GM21786 (cell line): ENCODE measurements at regions not wholly inside any gene's neighbourhood (a gene's known extent, or its start where the extent isn't known, plus 50 kb on each side); places are given as distances from the start of the nearest gene placed in this dataset.

ENCODE experiments used
- ATAC-seq: cut with Tn5 transposase; IDR thresholded peaks from one replicate; pipeline ENCODE4 v1.9.1; 2021; ENCODE audit not compliant: unreplicated experiment

DNA sequence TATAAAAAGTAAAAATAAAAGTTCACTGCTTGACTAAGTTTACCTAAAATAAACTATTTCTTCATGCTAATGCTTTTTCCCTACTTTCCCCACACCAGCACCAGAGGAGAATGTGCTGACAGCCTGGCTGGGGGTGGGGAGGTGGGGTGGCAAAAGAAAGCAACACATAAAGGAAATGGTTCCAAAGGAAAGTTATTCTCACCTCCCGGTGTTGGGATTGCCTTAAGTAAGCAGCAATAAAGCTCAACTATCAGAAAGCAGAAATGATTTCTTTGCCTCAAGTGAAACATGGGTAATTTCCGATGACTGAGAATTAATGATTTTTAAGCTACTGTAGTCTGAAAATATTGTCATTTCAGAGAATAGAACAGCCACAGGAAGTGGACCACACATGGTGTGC, 84.5 kb upstream of the DKK2 start:
- no peak for ATAC-seq

DNA sequence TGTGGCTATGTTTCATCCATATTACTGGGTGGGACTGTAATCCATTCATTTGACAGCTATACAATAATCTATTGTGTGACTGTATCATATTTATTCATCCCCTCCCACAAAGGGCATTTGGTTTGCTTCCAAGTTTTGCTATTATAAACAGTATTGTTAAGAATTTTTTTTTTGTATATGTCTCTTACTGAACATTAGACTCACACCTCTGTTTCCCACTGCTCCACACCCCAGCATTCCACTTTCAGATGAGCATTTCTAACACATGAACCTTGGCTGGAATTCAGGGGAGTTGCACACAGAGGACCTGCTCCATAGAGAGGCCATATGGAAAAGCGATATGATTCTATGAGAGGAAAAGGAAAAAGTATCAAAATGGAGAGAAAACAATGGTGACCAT, 81.6 kb upstream of the DKK2 start:
- ATAC-seq, result no peak

DNA sequence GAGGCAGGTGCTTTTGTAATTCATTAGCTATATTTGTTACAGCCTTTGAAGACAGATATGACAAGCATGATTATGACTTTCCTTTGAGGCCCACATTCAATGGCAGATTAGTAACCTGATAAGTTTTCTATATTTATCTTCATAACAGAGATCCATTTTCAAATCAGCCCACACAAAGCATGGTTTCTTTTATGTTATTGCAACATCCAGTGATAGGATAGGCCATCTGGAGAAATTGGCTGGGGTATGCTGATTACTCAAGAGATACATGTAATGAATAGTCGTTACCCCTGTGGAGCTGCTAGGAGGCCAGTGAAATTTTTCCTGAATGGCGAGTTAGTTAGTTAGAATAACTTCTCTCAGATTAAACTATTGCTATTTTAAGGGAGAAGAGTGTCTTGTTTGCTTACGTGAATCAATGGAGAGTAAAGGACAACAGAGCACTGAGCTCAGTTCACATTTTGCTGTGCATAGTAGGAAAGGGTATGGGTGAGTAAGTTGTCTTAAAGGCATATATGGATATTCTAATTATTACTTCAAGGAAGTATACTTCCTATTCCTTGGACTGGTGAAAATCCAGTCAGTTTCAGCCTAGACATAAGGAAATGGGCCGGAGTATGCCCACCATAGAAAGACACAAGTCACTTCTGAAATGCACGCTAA, 79.2 kb upstream of the DKK2 start:
- ATAC-seq, result no peak

DNA sequence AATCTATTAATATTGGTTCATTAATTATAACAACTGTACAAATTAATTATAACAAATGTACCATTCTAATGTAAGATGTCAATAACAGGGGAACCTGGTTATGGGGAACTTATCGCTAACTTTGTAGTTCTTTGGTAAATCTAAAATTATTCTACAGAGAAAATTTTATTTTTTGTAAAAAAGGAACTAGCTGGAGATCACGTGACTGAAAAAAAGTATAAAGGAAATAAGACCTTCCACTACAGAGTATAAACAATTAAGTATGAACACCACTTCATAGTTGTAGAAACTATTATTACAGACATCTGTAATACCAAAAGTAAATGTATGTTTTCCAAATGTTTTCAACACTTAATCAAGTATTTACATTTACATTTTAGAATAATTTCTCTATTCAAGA, 77.9 kb upstream of the DKK2 start:
- no peak for ATAC-seq

DNA sequence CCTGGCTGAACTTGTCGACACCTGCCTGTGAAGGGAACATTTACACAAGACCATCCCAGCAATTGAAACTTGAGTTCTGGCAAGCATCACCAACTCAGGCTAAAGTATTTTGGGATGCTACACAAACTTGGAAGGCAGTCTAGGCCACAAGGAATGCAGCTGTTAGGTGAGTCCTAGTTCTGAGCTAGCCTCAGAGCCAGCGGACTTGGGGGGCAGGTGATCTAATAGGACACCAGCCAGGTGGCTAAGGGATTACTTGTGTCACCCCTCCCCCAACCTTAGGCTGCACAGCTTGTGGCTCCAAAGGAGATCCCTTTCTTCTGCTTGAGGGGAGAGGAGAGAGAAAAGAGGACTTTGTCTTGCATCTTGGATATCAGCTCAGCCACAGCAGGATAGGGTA, 62.3 kb upstream of the DKK2 start:
- no peak for ATAC-seq

DNA sequence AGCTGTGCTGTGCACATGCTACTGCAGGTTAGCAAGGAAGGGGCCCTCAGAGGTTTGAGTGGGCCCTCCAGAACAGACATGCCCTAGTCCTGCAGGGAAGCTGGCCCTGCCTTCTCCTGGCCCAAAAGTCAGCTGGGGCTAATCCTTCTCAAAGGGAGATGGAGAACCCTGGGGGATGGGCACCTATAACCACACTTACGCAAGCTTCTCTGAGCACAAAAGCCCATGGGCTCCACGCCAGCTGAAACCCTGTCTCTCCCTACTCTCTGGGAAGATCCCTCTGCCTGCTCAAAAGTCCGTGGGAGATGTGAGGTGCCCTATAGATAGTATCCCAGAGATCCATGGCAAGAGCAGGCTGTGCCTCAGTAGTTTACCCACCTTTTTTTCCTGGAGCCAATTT, 58.9 kb upstream of the DKK2 start:
- ATAC-seq, result no peak

DNA sequence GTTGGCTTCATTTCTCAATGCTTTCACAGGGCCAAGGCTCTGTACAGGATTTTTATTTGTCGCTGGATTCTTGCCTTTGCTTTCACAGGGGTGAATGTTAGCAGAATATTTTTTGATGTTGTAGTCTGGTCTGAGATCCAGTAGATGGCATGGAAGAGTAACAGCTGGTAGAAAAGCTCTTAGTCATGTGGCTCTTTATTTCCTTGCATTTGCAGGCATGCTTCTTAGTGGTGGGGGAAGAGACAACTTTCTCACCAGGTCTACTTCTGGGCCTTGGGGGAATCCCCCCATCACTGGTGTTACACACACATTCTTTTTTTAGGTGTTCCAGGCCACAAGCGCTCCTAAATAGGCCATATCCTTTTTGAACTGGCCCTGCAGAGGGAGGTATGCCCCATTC, 58.2 kb upstream of the DKK2 start:
- peak; percentile 79 for ATAC-seq
